B cell (primary cell): ENCODE measurements at regions not wholly inside any gene's neighbourhood (a gene's known extent, or its start where the extent isn't known, plus 50 kb on each side); places are given as distances from the start of the nearest gene placed in this dataset.

Experiments used
- CTCF ChIP-seq: fragments of 200-600 bp; IDR thresholded peaks from one replicate; pipeline ENCODE4 v1.8.0; 2022; ENCODE audit warnings: antibody characterized with exemption, mild to moderate bottlenecking
- EZH2 ChIP-seq: IDR thresholded peaks from 2 replicates; pipeline ENCODE4 v1.6.1; 2012; ENCODE audit warnings: borderline replicate concordance, low read depth, mild to moderate bottlenecking, moderate library complexity, low read length; ENCODE audit not compliant: insufficient read depth, poor library complexity, severe bottlenecking

- TF ChIP-seq CTCF: no peak
- no peak for TF ChIP-seq EZH2
These were observed 341.8 kb upstream of the SATB1 start for GRCh38 chr3:18766974-18767373.
